GM19324 (cell line): ENCODE measurements at regions not wholly inside any gene's neighbourhood (a gene's known extent, or its start where the extent isn't known, plus 50 kb on each side); places are given as distances from the start of the nearest gene placed in this dataset.

ENCODE experiments used
- ATAC-seq: cut with Tn5 transposase; IDR thresholded peaks from one replicate; pipeline ENCODE4 v1.9.1; 2021; ENCODE audit warnings: mild to moderate bottlenecking, moderate library complexity; ENCODE audit not compliant: unreplicated experiment, low FRiP score

DNA sequence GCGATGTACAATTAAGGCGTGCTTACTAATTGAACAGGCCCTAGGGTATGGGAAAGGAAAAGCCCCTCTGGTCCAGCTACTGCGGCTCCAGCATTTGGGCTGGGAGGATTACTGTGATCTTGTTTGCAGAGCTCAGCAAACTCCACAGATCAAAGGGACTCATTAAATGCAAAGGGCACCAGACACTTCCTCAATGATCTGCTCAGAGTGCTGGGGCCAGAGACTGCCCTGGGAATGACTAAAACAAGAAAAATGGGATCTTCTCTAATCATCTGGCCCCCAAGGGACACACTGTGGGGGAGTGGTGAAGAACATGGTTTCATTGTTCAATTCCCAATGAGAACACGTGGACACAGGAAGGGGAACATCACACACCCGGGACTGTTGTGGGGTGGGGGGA is 85.0 kb downstream of the MARCHF4 start:
- ATAC-seq = no peak

DNA sequence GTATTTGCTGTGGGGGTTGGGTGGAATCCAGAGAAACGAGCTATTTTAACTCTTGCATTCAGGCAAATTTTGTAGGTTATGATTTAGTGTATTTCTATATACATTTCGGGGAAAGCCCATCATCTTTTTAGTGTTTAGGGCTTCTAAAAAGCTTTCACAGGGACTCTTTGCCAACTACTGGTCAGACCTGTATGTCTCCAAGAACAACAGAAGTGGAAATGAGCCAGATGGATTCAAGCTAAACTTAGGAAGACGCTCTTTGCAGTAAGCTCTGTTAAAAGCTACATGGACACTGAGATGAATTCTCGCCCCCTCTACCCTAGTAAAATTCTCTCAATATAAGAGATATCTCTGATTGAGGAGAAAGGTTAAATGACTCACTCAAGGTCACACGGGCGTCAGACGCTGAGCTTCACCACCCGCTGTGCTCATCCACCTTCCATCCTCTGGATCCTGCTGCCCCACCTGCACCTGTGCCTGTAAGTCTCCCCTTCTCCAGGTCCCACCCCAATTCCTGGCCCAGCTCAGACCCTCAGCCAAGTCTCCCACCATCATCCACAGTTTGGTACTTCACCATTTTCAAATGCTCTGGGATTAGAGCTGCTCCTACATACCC is 85.6 kb downstream of the MARCHF4 start:
- no peak for ATAC-seq

DNA sequence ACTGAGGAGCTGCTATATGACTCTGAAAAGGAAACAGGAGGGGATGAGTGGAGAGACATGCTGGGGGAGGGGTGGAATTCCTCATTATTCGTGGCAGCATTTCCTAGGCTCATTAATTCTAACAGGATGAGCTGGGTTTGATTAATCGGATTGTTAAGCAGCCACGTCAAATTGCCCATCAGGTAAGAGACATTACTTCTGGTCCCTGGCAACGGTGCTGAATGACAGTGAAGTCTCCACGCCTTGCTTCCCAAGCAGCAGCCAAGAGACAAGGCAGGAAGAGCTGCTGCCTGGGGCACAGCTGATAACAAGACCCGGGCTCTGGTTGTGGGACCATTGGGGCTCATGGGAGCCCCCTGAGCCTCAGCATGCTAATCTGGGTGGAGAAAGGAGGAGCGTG is 86.6 kb downstream of the MARCHF4 start:
- no peak for ATAC-seq

DNA sequence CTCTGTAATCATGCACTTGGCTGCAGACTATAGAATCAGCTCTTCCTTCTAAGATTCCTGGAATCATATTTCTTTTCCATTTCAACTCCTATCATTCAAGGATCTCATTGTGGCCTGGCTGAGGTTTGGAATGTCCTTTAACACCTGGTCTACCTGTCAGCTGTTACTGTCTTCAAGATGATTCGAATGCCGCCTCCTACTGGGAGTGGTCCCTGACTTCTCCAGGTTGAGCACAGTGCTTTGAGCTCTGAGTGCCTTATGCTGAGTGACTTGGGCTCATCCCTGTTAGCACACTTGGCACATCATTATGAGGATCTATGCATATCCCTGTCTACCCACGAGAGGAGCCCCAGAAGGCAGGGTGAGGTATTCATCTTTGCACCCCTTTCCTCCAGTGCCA is 87.6 kb downstream of the MARCHF4 start:
- no peak for ATAC-seq

DNA sequence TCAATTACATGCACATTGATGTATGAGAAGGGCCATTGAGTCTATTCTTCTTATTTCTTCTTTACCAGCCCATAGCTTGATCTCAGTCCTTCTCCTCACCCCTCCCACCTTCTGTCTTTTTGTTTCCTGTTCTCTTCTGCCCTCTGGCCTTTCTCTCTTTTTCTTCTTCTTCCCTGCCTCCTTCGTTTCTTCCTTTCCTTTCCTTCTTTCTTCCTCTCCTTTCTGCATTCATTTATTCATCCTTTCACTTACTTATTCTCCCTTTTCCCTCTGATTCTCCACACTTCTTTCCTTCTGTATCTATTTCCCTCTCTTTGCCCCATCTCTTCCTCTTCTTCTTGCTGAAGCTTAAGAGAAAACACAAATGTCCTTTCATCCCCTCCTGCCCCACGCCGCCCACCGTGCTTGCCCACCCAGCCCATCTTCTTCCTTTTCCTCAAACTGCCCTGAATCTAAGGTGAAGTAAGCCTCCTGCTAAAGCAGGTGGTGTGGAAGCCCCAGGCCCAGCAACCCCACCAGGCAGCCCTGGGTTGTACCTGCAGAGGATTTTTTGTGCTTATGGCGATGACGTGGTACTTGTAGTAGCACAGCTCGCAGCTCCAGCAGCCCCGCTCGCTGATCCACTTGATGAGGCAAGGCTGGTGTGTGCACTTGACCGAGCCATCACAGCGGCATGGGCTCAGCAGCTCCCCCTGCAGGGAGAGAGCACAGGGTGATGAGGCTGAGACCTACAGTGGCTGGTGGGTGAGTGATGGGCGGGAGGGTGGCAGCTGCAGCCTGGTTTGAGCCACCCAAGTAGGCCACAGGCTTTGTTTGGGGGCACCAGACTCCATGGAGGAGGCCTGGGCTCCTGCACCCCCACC is 89.0 kb downstream of the MARCHF4 start:
- peak; percentile 59 for ATAC-seq

- ATAC-seq = no peak
Measured at GRCh38 chr2:216281876-216282275, 90.4 kb downstream of the MARCHF4 start.

DNA sequence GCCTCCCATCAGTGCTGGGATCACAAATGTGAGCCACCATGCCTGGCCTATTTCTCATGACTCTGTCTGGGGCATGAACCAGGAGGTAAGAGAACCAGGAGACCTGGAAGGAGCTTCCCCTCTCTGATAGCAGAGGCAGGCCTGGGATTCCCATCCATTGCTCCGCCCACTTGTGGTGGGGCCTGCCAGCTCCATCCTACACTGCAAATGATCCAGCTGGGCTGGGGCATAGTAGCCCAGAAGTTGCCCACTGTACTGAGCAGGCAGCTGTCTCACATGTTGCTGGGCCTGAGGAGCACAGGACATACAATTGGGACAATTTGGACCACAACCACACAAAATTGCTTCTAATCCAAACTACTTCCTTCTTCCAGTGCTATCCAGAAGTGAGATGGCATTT is 91.0 kb downstream of the MARCHF4 start:
- no peak for ATAC-seq

DNA sequence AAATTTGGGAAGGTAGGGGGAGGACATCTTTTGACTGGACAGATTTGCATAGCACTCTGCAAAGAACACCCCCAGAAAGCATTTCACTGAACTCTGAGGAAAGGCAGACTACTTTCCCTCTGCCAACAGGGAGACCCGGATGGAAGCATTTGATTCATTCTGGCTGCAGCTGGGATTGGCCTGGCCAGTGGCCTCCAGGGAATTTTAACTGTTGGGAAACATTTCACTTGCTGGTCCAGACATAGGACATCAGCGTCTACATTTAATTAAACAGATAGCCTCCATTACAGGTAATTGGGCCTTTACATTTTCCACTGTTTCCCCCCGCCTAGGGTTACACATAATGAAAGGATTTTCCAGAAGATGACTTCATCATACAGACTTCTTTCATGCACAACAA is 92.8 kb downstream of the MARCHF4 start:
- no peak for ATAC-seq

DNA sequence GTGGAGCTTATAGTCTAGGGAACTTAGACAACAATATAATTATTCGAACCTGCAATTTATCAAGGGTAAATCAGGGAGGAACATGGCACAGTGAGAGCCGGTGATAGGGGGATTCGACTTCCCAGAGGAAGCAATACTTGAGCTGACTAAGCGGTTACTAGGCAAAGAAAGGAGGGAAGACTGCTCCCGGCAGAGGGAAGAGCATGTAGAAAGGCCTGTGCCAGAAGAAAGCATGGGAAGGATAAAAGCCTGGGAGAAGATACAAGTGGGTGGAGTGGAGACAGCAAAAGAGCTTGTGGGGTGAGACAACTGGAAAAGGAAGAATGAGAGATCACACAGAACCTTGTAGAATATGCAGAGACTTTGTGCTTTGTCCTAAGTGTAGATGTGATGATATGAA is 93.3 kb downstream of the MARCHF4 start:
- no peak for ATAC-seq

- no peak for ATAC-seq
Measured at GRCh38 chr2:216275890-216276289, 96.4 kb downstream of the MARCHF4 start.

- no peak for ATAC-seq
Measured at GRCh38 chr2:216274194-216274840, 98.0 kb downstream of the MARCHF4 start.

- ATAC-seq = no peak
Measured at GRCh38 chr2:216261042-216261537, 111.2 kb downstream of the MARCHF4 start.

DNA sequence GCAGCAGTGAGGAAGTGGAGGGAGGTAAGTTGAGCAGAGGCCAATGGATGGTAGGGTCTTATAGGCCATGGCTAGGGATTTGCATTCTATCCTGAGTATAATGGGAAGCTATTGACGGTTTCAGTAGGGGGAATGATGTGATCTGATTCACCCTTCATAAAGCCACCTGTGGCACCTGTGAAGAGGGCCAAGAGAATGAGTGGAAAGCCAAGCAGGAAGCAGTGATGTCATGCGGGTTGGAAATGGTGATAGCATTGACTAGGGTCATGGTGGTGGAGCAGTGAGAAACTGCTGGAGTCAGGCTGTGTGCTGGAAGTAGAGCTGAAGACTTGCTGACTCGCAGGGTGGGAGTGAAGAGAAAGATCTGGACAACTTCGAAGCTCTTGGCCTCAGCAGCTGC is 111.7 kb downstream of the MARCHF4 start:
- ATAC-seq = no peak

DNA sequence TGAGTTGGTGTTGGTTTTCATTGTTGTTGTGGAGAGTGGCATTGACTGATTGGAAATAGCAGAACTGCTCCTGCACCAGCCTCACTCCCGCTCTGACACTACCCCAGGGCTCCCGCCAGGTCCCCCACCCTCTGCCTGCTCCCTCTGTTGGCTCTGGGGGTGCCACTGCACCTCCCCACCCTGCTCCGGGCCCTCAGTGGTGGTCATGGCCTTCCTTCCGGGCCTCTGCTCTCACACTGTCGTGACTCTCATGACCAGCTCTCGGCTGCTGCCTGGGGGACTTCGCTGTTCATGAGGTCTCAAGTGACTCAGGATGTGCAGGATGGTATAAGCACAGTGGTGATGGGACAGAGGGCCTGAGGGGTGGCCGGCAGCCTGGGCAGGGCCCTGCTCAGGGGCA is 113.2 kb downstream of the MARCHF4 start:
- ATAC-seq = no peak

DNA sequence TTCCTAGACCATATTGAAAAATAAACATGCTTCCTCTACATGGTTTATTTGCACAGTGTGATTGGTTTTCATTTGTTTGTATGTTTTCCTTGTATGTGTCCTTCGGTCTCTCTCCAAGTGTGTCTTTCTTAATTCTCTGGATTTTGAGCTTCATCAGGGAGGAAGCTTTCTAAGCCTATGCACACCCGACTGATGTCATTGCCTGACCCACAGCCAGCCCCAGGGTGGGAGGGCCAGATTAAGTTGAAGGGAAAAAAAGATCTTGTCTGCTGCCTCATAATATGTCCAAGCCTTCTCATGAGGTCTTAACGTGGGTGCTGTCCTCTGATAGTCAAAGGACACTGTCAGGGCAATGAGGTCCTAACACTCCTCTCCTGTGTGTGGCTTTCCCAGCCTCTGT is 115.2 kb downstream of the MARCHF4 start:
- no peak for ATAC-seq
